SU-DHL-6 (cell line): ENCODE measurements at regions not wholly inside any gene's neighbourhood (a gene's known extent, or its start where the extent isn't known, plus 50 kb on each side); places are given as distances from the start of the nearest gene placed in this dataset.

Experiments used
- CTCF ChIP-seq: fragments of 200-600 bp; sonication (generic); IDR thresholded peaks from one replicate; pipeline ENCODE4 v1.5.1; 2017; ENCODE audit warnings: antibody characterized with exemption, mild to moderate bottlenecking, low read length, moderate library complexity; ENCODE audit not compliant: insufficient read depth, poor library complexity, severe bottlenecking
- EZH2phosphoT487 ChIP-seq: fragments of 200-600 bp; sonication (generic), shearing (Covaris generic); conservative IDR thresholded peaks from 2 replicates; pipeline ENCODE4 v1.6.1; 2018; ENCODE audit warnings: mild to moderate bottlenecking, antibody characterized with exemption, low read length, moderate library complexity, mixed read lengths

DNA sequence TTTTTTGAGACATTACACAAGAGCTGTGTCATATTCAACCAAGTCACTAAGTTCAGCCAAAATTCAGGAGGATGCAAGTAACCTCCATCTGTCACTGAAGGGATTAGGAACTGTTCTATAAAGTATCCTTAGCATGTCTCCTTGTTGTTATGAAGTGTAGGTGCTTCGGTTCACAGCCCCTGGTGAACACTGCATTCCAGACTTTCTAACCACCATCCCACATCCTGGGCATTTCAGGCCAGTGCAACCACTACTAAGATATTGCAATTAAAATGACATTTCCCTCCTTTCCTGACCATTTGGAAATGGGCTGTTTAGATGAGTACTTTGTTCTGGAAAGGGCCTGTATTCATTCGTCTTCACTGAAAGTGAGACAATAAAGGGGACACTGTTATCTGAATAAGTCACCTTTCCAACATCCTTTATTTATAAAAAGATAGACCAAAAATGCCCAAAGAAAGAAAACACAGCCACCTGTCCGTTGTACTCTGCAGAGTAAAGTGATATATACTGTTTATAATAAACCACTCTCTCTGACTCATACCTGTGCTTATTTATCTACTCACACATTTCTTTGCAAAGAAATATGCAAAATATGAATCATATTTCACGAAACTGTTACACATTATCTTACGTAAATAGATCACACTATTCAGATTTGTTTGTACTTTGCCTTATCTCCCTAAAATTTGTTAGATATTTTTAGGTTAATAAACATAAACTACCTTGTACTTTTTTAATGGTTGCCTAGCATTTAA lies 861.9 kb downstream of the CDH18 start:
- no peak for TF ChIP-seq CTCF
- no peak for TF ChIP-seq EZH2phosphoT487
